Neural cell (in vitro differentiated cells): ENCODE measurements at regions not wholly inside any gene's neighbourhood (a gene's known extent, or its start where the extent isn't known, plus 50 kb on each side); places are given as distances from the start of the nearest gene placed in this dataset.

Experiments used
- H2AFZ ChIP-seq: fragments of 200-600, 300-800 bp; sonication (generic), shearing (Covaris generic); 2 replicates; pipeline ENCODE4 v1.6.0; 2014; ENCODE audit warnings: low read depth, mild to moderate bottlenecking, antibody characterized with exemption, low read length, moderate library complexity
- H3F3A ChIP-seq: fragments of 200-600 bp; shearing (Covaris generic); 2 replicates; pipeline ENCODE4 v1.6.1; 2016; ENCODE audit warnings: mild to moderate bottlenecking, moderate library complexity, mixed read lengths, antibody characterized with exemption, low read length; ENCODE audit not compliant: insufficient read depth, poor library complexity, severe bottlenecking
- H3K27ac ChIP-seq: fragments of 200-600, 300-800 bp; sonication (generic), shearing (Covaris generic); 2 replicates; pipeline ENCODE4 v1.5.1; 2014; ENCODE audit warnings: mild to moderate bottlenecking, low read length, moderate library complexity
- H3K27me3 ChIP-seq: fragments of 300-800, 200-600 bp; sonication (generic), shearing (Covaris generic); 2 replicates; pipeline ENCODE4 v1.6.0; 2014; ENCODE audit warnings: mild to moderate bottlenecking, low read depth, low read length, moderate library complexity; ENCODE audit not compliant: insufficient read depth
- H3K36me3 ChIP-seq: fragments of 300-800, 200-600 bp; sonication (generic), shearing (Covaris generic); 2 replicates; pipeline ENCODE4 v1.5.1; 2014; ENCODE audit warnings: mild to moderate bottlenecking, antibody characterized with exemption, low read length, moderate library complexity; ENCODE audit not compliant: insufficient read depth
- H3K4me2 ChIP-seq: fragments of 300-800, 200-600 bp; sonication (generic), shearing (Covaris generic); 2 replicates; pipeline ENCODE4 v1.6.0; 2014; ENCODE audit warnings: mild to moderate bottlenecking, low read length
- H3K4me3 ChIP-seq: fragments of 300-800, 200-600 bp; sonication (generic), shearing (Covaris generic); 2 replicates; pipeline ENCODE4 v1.5.1; 2014; ENCODE audit warnings: mild to moderate bottlenecking, low read length, moderate library complexity
- H3K79me2 ChIP-seq: fragments of 200-600 bp; shearing (Covaris generic); replicated peaks from 2 replicates; pipeline ENCODE4 v1.6.0; 2014; ENCODE audit warnings: mild to moderate bottlenecking, low read length, moderate library complexity; ENCODE audit not compliant: insufficient read depth
- H3K9ac ChIP-seq: fragments of 300-800, 200-600 bp; sonication (generic), shearing (Covaris generic); 2 replicates; pipeline ENCODE4 v1.6.1; 2016; ENCODE audit warnings: mild to moderate bottlenecking, low read length, mixed read lengths
- H3K9me2 ChIP-seq: fragments of 200-600 bp; shearing (Covaris generic); 2 replicates; pipeline ENCODE4 v1.6.1; 2016; ENCODE audit warnings: mild to moderate bottlenecking, low read length, mixed read lengths; ENCODE audit not compliant: insufficient read depth
- H3K9me3 ChIP-seq: fragments of 200-600, 300-800 bp; sonication (generic), shearing (Covaris generic); 2 replicates; pipeline ENCODE4 v1.6.1; 2016; ENCODE audit warnings: mild to moderate bottlenecking, mixed run types, low read length, moderate library complexity, mixed read lengths
- H4K20me1 ChIP-seq: fragments of 200-600 bp; shearing (Covaris generic); 2 replicates; pipeline ENCODE4 v1.6.1; 2016; ENCODE audit warnings: mild to moderate bottlenecking, mixed run types; ENCODE audit not compliant: insufficient read depth
- EP300 ChIP-seq: fragments of 450-650 bp; conservative IDR thresholded peaks from 2 replicates; pipeline ENCODE4 v1.6.1; 2014; ENCODE audit warnings: antibody characterized with exemption, mild to moderate bottlenecking, moderate library complexity; ENCODE audit not compliant: poor library complexity, severe bottlenecking
- EZH2 ChIP-seq: fragments of 200-600, 300-800 bp; shearing (Covaris generic), sonication (generic); IDR thresholded peaks from 2 replicates; pipeline ENCODE4 v1.6.1; 2014; ENCODE audit warnings: antibody characterized with exemption, low read length, borderline replicate concordance, mild to moderate bottlenecking; ENCODE audit not compliant: insufficient read depth, poor library complexity, severe bottlenecking
- MXI1 ChIP-seq: fragments of 450-650 bp; conservative IDR thresholded peaks from 2 replicates; pipeline ENCODE4 v1.6.1; 2014; ENCODE audit warnings: antibody characterized with exemption, mild to moderate bottlenecking; ENCODE audit not compliant: poor library complexity, severe bottlenecking
- POLR2AphosphoS5 ChIP-seq: IDR thresholded peaks from 2 replicates; pipeline ENCODE4 v1.6.1; 2012
- RAD21 ChIP-seq: fragments of 450-650 bp; conservative IDR thresholded peaks from 2 replicates; pipeline ENCODE4 v1.6.1; 2014; ENCODE audit warnings: antibody characterized with exemption, mild to moderate bottlenecking, moderate library complexity
- SMC3 ChIP-seq: fragments of 450-650 bp; conservative IDR thresholded peaks from 2 replicates; pipeline ENCODE4 v1.6.1; 2014; ENCODE audit warnings: antibody characterized with exemption, mild to moderate bottlenecking, moderate library complexity; ENCODE audit not compliant: poor library complexity
- TAF1 ChIP-seq: IDR thresholded peaks from 2 replicates; pipeline ENCODE4 v1.6.1; 2012; ENCODE audit warnings: low read depth
- TF ChIP-seq, protein P1 (sequence below): IDR thresholded peaks from 2 replicates; pipeline ENCODE4 v1.6.1; 2012; ENCODE audit warnings: borderline replicate concordance
- TF ChIP-seq, protein P2 (sequence below): fragments of 450-650 bp; IDR thresholded peaks from 2 replicates; pipeline ENCODE4 v1.5.1; 2014; ENCODE audit warnings: antibody characterized with exemption, mild to moderate bottlenecking, moderate library complexity; ENCODE audit not compliant: poor library complexity, severe bottlenecking

DNA sequence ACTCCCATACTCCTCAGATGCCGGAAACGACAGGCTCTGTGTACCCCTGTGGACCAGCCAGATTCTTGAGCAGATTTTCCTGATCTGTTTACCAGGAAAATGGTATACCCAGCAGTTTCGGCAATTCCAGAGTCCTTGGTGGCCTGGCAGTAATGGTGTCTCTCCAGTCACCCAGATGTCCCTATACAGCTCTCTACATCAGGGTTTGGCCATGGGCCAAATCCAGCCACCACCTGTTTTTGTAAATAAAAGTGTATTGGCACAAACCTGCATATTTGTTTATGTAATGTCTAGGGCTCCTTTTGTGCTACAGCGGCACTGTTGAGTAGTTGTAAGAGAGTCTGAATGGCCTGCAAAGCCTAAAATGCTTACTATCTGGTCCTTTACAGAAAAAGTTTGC lies 491.3 kb downstream of the RPS24 start:
- TF ChIP-seq, protein P1, sequence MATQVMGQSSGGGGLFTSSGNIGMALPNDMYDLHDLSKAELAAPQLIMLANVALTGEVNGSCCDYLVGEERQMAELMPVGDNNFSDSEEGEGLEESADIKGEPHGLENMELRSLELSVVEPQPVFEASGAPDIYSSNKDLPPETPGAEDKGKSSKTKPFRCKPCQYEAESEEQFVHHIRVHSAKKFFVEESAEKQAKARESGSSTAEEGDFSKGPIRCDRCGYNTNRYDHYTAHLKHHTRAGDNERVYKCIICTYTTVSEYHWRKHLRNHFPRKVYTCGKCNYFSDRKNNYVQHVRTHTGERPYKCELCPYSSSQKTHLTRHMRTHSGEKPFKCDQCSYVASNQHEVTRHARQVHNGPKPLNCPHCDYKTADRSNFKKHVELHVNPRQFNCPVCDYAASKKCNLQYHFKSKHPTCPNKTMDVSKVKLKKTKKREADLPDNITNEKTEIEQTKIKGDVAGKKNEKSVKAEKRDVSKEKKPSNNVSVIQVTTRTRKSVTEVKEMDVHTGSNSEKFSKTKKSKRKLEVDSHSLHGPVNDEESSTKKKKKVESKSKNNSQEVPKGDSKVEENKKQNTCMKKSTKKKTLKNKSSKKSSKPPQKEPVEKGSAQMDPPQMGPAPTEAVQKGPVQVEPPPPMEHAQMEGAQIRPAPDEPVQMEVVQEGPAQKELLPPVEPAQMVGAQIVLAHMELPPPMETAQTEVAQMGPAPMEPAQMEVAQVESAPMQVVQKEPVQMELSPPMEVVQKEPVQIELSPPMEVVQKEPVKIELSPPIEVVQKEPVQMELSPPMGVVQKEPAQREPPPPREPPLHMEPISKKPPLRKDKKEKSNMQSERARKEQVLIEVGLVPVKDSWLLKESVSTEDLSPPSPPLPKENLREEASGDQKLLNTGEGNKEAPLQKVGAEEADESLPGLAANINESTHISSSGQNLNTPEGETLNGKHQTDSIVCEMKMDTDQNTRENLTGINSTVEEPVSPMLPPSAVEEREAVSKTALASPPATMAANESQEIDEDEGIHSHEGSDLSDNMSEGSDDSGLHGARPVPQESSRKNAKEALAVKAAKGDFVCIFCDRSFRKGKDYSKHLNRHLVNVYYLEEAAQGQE, result no peak
- TF ChIP-seq TAF1 (no peak), EP300 (no peak), SMC3 (no peak), RAD21 (no peak), EZH2 (no peak), POLR2AphosphoS5 (no peak)

DNA sequence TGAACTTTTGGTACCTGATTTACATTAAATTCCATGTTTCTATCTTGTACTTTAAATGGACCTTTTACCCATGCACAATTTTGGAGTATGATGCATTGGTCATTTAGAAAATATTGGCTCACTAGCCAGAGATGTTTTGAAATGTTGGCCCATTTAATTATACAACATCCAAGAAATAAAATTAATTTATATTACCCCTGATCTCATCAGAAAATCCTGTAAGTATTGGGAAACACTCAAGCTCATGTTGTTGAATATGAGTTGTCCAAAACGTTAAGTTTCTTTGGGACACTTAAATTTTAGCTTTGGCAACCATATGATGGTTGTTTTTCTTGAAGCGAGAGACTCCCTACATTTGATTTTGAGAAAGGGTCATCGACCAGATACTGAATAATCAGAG lies 492.7 kb downstream of the RPS24 start:
- no peak overlapping the region for H3K4me2 ChIP-seq
- H4K20me1 ChIP-seq, result no peaks in the 10 kb centered on the region
- H3K79me2 ChIP-seq, result no peaks in the 10 kb centered on the region
- TF ChIP-seq, protein P2, sequence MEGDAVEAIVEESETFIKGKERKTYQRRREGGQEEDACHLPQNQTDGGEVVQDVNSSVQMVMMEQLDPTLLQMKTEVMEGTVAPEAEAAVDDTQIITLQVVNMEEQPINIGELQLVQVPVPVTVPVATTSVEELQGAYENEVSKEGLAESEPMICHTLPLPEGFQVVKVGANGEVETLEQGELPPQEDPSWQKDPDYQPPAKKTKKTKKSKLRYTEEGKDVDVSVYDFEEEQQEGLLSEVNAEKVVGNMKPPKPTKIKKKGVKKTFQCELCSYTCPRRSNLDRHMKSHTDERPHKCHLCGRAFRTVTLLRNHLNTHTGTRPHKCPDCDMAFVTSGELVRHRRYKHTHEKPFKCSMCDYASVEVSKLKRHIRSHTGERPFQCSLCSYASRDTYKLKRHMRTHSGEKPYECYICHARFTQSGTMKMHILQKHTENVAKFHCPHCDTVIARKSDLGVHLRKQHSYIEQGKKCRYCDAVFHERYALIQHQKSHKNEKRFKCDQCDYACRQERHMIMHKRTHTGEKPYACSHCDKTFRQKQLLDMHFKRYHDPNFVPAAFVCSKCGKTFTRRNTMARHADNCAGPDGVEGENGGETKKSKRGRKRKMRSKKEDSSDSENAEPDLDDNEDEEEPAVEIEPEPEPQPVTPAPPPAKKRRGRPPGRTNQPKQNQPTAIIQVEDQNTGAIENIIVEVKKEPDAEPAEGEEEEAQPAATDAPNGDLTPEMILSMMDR, result no peak
- TF ChIP-seq POLR2AphosphoS5 (no peak), TAF1 (no peak), SMC3 (no peak), EZH2 (no peak), RAD21 (no peak), MXI1 (no peak), EP300 (no peak)
- TF ChIP-seq, protein P1, result no peak
- no peak overlapping the region for H3K4me3 ChIP-seq
- H3K9me2 ChIP-seq, result no peaks in the 10 kb centered on the region
- H2AFZ ChIP-seq, result no peak overlapping the region
- H3K36me3 ChIP-seq, result no peaks in the 10 kb centered on the region
- no peak overlapping the region for H3K27ac ChIP-seq
- H3K27me3 ChIP-seq, result no peaks in the 10 kb centered on the region
- no peaks in the 10 kb centered on the region for H3K9me3 ChIP-seq
- no peak overlapping the region for H3K9ac ChIP-seq
- H3F3A ChIP-seq, result no peaks in the 10 kb centered on the region

More for the DNA sequence above, 491.3 kb downstream of the RPS24 start:
- H3K36me3 ChIP-seq, result no peaks in the 10 kb centered on the region
- no peaks in the 10 kb centered on the region for H3K9me2 ChIP-seq
- H3K9ac ChIP-seq, result no peak overlapping the region
- H4K20me1 ChIP-seq, result no peaks in the 10 kb centered on the region
- no peaks in the 10 kb centered on the region for H3K79me2 ChIP-seq
- no peak overlapping the region for H3K4me3 ChIP-seq
- no peaks in the 10 kb centered on the region for H3F3A ChIP-seq
- H3K4me2 ChIP-seq, result no peak overlapping the region
- no peaks in the 10 kb centered on the region for H3K9me3 ChIP-seq
- no peak overlapping the region for H3K27ac ChIP-seq
- H3K27me3 ChIP-seq, result no peaks in the 10 kb centered on the region
- no peak overlapping the region for H2AFZ ChIP-seq
